GM12892 (cell line): ENCODE measurements at regions not wholly inside any gene's neighbourhood (a gene's known extent, or its start where the extent isn't known, plus 50 kb on each side); places are given as distances from the start of the nearest gene placed in this dataset.

Source experiments
- POLR2A ChIP-seq: IDR thresholded peaks from 2 replicates; pipeline ENCODE4 v1.6.1; 2011; ENCODE audit warnings: low read depth, low read length, control low read depth
- POLR2AphosphoS5 ChIP-seq: IDR thresholded peaks from 2 replicates; pipeline ENCODE4 v1.6.1; 2011; ENCODE audit warnings: low read depth, low read length, control low read depth
- TAF1 ChIP-seq: IDR thresholded peaks from 2 replicates; pipeline ENCODE4 v1.6.1; 2011; ENCODE audit warnings: low read depth, mild to moderate bottlenecking, control low read depth, low read length, borderline replicate concordance

DNA sequence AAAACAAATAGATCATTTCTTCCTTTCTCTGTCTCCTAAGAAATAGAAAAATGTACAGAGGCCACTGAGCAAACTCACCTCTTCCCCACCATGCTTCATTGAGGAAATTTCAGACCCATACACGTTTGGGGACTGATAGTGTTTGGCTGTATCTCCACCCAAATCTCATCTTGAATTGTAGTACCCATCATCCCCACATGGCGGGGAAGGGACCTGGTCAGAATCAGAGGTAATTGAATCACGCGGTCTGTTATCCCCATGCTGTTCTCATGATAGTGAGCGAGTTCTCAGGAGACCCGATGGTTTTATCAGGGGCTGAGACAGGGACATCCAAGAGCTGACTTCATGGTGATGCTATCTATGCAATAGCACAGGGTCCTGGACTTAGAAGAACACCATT is 1655.8 kb downstream of the MAT2B start:
- TF ChIP-seq POLR2A (no peak), POLR2AphosphoS5 (no peak), TAF1 (no peak)
